ENCODE measurements at regions not wholly inside any gene's neighbourhood (a gene's known extent, or its start where the extent isn't known, plus 50 kb on each side); places are given as distances from the start of the nearest gene placed in this dataset.

DNA sequence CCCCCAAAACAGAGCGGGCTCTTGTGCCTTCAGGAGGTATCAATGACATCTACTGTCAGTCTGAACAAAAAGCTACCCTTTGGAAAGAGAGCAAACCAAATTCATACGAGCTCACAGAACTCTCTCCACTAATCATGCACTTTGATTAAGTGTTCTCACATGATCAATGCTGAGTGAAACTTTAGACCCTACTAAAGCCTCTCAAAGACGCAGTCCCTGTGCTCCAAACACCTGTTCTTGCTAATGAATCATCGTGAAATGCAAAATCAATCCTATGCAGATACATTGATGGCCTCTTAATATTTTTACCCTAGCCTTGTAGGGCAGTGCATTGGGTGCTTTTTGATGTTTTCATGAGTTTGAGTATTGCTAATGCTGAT lies 113.4 kb downstream of the ZBTB18 start:
- DNase-seq: no peak
- Histone ChIP-seq H2BK120ac (ENCODE audit: low read depth, low read length) (peak overlapping the region; percentile 68), H3K4me1 (ENCODE audit: control insufficient read depth, insufficient read depth, low read depth, low read length) (peaks cover 4% of the 10 kb centered on the region), H3K79me1 (replicated peaks; ENCODE audit: low read length, poor library complexity, severe bottlenecking) (no peaks in the 10 kb centered on the region), H3K36me3 (ENCODE audit: control insufficient read depth in 1 of 2, insufficient read depth in 2 of 2, low read depth in 1 of 2, low read length in 2 of 2) (no peaks in the 10 kb centered on the region), H4K91ac (ENCODE audit: low read length) (peak overlapping the region; percentile 60), H2BK15ac (ENCODE audit: low read depth, poor library complexity, severe bottlenecking) (no peak overlapping the region), H3K23ac (ENCODE audit: low read length in 2 of 2) (no peak overlapping the region), H3K4me3 (ENCODE audit: insufficient read depth in 1 of 2, low read depth in 1 of 2, low read length in 2 of 2) (no peak overlapping the region), H3K4me2 (ENCODE audit: low read length, poor library complexity, severe bottlenecking) (no peak overlapping the region), H2AK5ac (ENCODE audit: low read length, severe bottlenecking) (peak overlapping the region; percentile 92), H3K27ac (ENCODE audit: low read length, poor library complexity, severe bottlenecking) (peak overlapping the region; percentile 93), H3K18ac (ENCODE audit: low read depth in 1 of 2, low read length in 2 of 2) (peak overlapping the region; percentile 60 to 78), H2AFZ (ENCODE audit: low read depth, low read length) (no peak overlapping the region), H3K27me3 (ENCODE audit: control insufficient read depth in 1 of 2, insufficient read depth in 1 of 2, low read length in 2 of 2) (no peaks in the 10 kb centered on the region), H3K14ac (ENCODE audit: low read length in 2 of 2) (no peak overlapping the region), H3K9ac (ENCODE audit: low read length) (no peak overlapping the region), H4K8ac (ENCODE audit: low read length) (peak overlapping the region; percentile 41), H2BK12ac (ENCODE audit: low read length in 2 of 2) (peak overlapping the region in 1 of 2 experiments; percentile 80), H3K4ac (ENCODE audit: low read depth in 1 of 2, low read length in 2 of 2) (peak overlapping the region in 1 of 2 experiments; percentile 83), H3K9me3 (ENCODE audit: control insufficient read depth, low read length) (no peaks in the 10 kb centered on the region), H2BK5ac (ENCODE audit: low read depth, low read length, poor library complexity, severe bottlenecking) (peak overlapping the region; percentile 85)
- WGBS: 71% methylated on average over 4 of the region's 4 CpGs

- Histone ChIP-seq H3K4me1 (ENCODE audit: control insufficient read depth, insufficient read depth, low read depth, low read length) (peaks cover 4% of the 10 kb centered on the region), H2BK120ac (ENCODE audit: low read depth, low read length) (peak overlapping the region; percentile 56), H3K23ac (ENCODE audit: low read length in 2 of 2) (no peak overlapping the region), H2BK5ac (ENCODE audit: low read depth, low read length, poor library complexity, severe bottlenecking) (no peak overlapping the region), H3K9ac (ENCODE audit: low read length) (no peak overlapping the region), H3K79me1 (replicated peaks; ENCODE audit: low read length, poor library complexity, severe bottlenecking) (no peaks in the 10 kb centered on the region), H3K36me3 (ENCODE audit: control insufficient read depth in 1 of 2, insufficient read depth in 2 of 2, low read depth in 1 of 2, low read length in 2 of 2) (no peaks in the 10 kb centered on the region), H3K9me3 (ENCODE audit: control insufficient read depth, low read length) (no peaks in the 10 kb centered on the region), H4K8ac (ENCODE audit: low read length) (no peak overlapping the region), H3K27ac (ENCODE audit: low read length, poor library complexity, severe bottlenecking) (no peak overlapping the region), H3K4ac (ENCODE audit: low read depth in 1 of 2, low read length in 2 of 2) (peak overlapping the region in 1 of 2 experiments; percentile 32), H3K27me3 (ENCODE audit: control insufficient read depth in 1 of 2, insufficient read depth in 1 of 2, low read length in 2 of 2) (no peaks in the 10 kb centered on the region), H2AFZ (ENCODE audit: low read depth, low read length) (no peak overlapping the region), H2BK12ac (ENCODE audit: low read length in 2 of 2) (peak overlapping the region; percentile 7 to 65), H2BK15ac (ENCODE audit: low read depth, poor library complexity, severe bottlenecking) (no peak overlapping the region), H3K14ac (ENCODE audit: low read length in 2 of 2) (no peak overlapping the region), H4K91ac (ENCODE audit: low read length) (peak overlapping the region; percentile 3), H2AK5ac (ENCODE audit: low read length, severe bottlenecking) (peak overlapping the region; percentile 78), H3K4me3 (ENCODE audit: insufficient read depth in 1 of 2, low read depth in 1 of 2, low read length in 2 of 2) (no peak overlapping the region), H3K18ac (ENCODE audit: low read depth in 1 of 2, low read length in 2 of 2) (peak overlapping the region in 1 of 2 experiments; percentile 61), H3K4me2 (ENCODE audit: low read length, poor library complexity, severe bottlenecking) (no peak overlapping the region)
- no peak for DNase-seq
- 97% methylated on average over 3 of the region's 3 CpGs for WGBS
These were observed 113.9 kb downstream of the ZBTB18 start for GRCh38 chr1:244165021-244165420.

GRCh38 chr1:244165701-244166100 lies 114.6 kb downstream of the ZBTB18 start:
- Histone ChIP-seq H3K4ac (ENCODE audit: low read depth in 1 of 2, low read length in 2 of 2) (peak overlapping the region in 1 of 2 experiments; percentile 10), H3K27ac (ENCODE audit: low read length, poor library complexity, severe bottlenecking) (no peak overlapping the region), H2BK15ac (ENCODE audit: low read depth, poor library complexity, severe bottlenecking) (no peak overlapping the region), H2BK120ac (ENCODE audit: low read depth, low read length) (no peak overlapping the region), H3K18ac (ENCODE audit: low read depth in 1 of 2, low read length in 2 of 2) (peak overlapping the region in 1 of 2 experiments; percentile 59), H2BK5ac (ENCODE audit: low read depth, low read length, poor library complexity, severe bottlenecking) (no peak overlapping the region), H4K8ac (ENCODE audit: low read length) (no peak overlapping the region), H3K4me1 (ENCODE audit: control insufficient read depth, insufficient read depth, low read depth, low read length) (peaks cover 4% of the 10 kb centered on the region), H3K79me1 (replicated peaks; ENCODE audit: low read length, poor library complexity, severe bottlenecking) (no peaks in the 10 kb centered on the region), H2AK5ac (ENCODE audit: low read length, severe bottlenecking) (peak overlapping the region; percentile 91), H3K9me3 (ENCODE audit: control insufficient read depth, low read length) (no peaks in the 10 kb centered on the region), H4K91ac (ENCODE audit: low read length) (no peak overlapping the region), H3K4me2 (ENCODE audit: low read length, poor library complexity, severe bottlenecking) (no peak overlapping the region), H3K36me3 (ENCODE audit: control insufficient read depth in 1 of 2, insufficient read depth in 2 of 2, low read depth in 1 of 2, low read length in 2 of 2) (no peaks in the 10 kb centered on the region), H3K23ac (ENCODE audit: low read length in 2 of 2) (no peak overlapping the region), H3K9ac (ENCODE audit: low read length) (no peak overlapping the region), H2BK12ac (ENCODE audit: low read length in 2 of 2) (peak overlapping the region; percentile 7 to 76), H2AFZ (ENCODE audit: low read depth, low read length) (no peak overlapping the region), H3K4me3 (ENCODE audit: insufficient read depth in 1 of 2, low read depth in 1 of 2, low read length in 2 of 2) (no peak overlapping the region), H3K27me3 (ENCODE audit: control insufficient read depth in 1 of 2, insufficient read depth in 1 of 2, low read length in 2 of 2) (no peaks in the 10 kb centered on the region), H3K14ac (ENCODE audit: low read length in 2 of 2) (no peak overlapping the region)
- no peak for DNase-seq
- 97% methylated on average over 2 of the region's 2 CpGs for WGBS

GRCh38 chr1:244171241-244171985 lies 120.3 kb downstream of the ZBTB18 start:
- Histone ChIP-seq H2BK5ac (ENCODE audit: low read depth, low read length, poor library complexity, severe bottlenecking) (no peak overlapping the region), H3K4ac (ENCODE audit: low read depth in 1 of 2, low read length in 2 of 2) (no peak overlapping the region), H3K14ac (ENCODE audit: low read length in 2 of 2) (no peak overlapping the region), H3K4me2 (ENCODE audit: low read length, poor library complexity, severe bottlenecking) (no peak overlapping the region), H3K79me1 (replicated peaks; ENCODE audit: low read length, poor library complexity, severe bottlenecking) (no peaks in the 10 kb centered on the region), H3K27ac (ENCODE audit: low read length, poor library complexity, severe bottlenecking) (no peak overlapping the region), H3K27me3 (ENCODE audit: control insufficient read depth in 1 of 2, insufficient read depth in 1 of 2, low read length in 2 of 2) (no peaks in the 10 kb centered on the region), H2AFZ (ENCODE audit: low read depth, low read length) (no peak overlapping the region), H2AK5ac (ENCODE audit: low read length, severe bottlenecking) (no peak overlapping the region), H4K8ac (ENCODE audit: low read length) (no peak overlapping the region), H3K18ac (ENCODE audit: low read depth in 1 of 2, low read length in 2 of 2) (no peak overlapping the region), H3K4me3 (ENCODE audit: insufficient read depth in 1 of 2, low read depth in 1 of 2, low read length in 2 of 2) (no peak overlapping the region), H3K36me3 (ENCODE audit: control insufficient read depth in 1 of 2, insufficient read depth in 2 of 2, low read depth in 1 of 2, low read length in 2 of 2) (no peaks in the 10 kb centered on the region), H2BK120ac (ENCODE audit: low read depth, low read length) (no peak overlapping the region), H3K4me1 (ENCODE audit: control insufficient read depth, insufficient read depth, low read depth, low read length) (no peaks in the 10 kb centered on the region), H3K23ac (ENCODE audit: low read length in 2 of 2) (no peak overlapping the region), H2BK15ac (ENCODE audit: low read depth, poor library complexity, severe bottlenecking) (no peak overlapping the region), H3K9ac (ENCODE audit: low read length) (no peak overlapping the region), H2BK12ac (ENCODE audit: low read length in 2 of 2) (no peak overlapping the region), H4K91ac (ENCODE audit: low read length) (no peak overlapping the region), H3K9me3 (ENCODE audit: control insufficient read depth, low read length) (no peaks in the 10 kb centered on the region)
- DNase-seq: no peak
- WGBS: 93% methylated on average over 6 of the region's 7 CpGs

Data from mesenchymal stem cell (in vitro differentiated cells and primary cell).